Heart left ventricle (tissue), 16 donors: ENCODE measurements at regions not wholly inside any gene's neighbourhood (a gene's known extent, or its start where the extent isn't known, plus 50 kb on each side); places are given as distances from the start of the nearest gene placed in this dataset.

Source experiments
- ATAC-seq, 4 donors: fragments of 200-7000 bp; cut with Tn5 transposase; one replicate each; pipeline ENCODE4 v1.9.1; 2020 to 2022; ENCODE audit warnings: moderate library complexity in 4 of 4, mild to moderate bottlenecking in 3 of 4, moderate number of reproducible peaks in 1 of 4
- DNase-seq, 5 donors: peaks; one replicate each; pipeline ENCODE4 v3.0.0-alpha.2; 2020
- H3K27ac ChIP-seq, 12 donors: fragments of 200-600 bp; sonication (generic) in 4 of 12; one replicate each; pipeline versions ENCODE4 v1.5.0 to v1.8.0; 2016 to 2022; ENCODE audit warnings: mild to moderate bottlenecking in 2 of 12
- H3K27me3 ChIP-seq, 9 donors: fragments of 200-600 bp; sonication (generic) in 2 of 9; one replicate each; pipeline versions ENCODE4 v1.5.1 to v1.8.0; 2016 to 2022; ENCODE audit warnings: mild to moderate bottlenecking in 3 of 9
- H3K36me3 ChIP-seq, 9 donors: fragments of 200-600 bp; sonication (generic) in 2 of 9; one replicate each; pipeline versions ENCODE4 v1.5.0 to v1.8.0; 2018 to 2022; ENCODE audit warnings: mild to moderate bottlenecking in 2 of 9
- H3K4me1 ChIP-seq, 12 donors: fragments of 200-600 bp; sonication (generic) in 4 of 12; one replicate each; pipeline versions ENCODE4 v1.5.0 to v1.8.0; 2016 to 2022; ENCODE audit warnings: mild to moderate bottlenecking in 3 of 12
- H3K4me3 ChIP-seq, 12 donors: fragments of 200-600 bp; sonication (generic) in 4 of 12; one replicate each; pipeline versions ENCODE4 v1.5.0 to v1.8.0; 2017 to 2022; ENCODE audit warnings: mild to moderate bottlenecking in 9 of 12, moderate library complexity in 4 of 12
- H3K9me3 ChIP-seq, 12 donors: fragments of 200-600 bp; sonication (generic) in 4 of 12; one replicate each; pipeline versions ENCODE4 v1.5.0 to v1.8.0; 2016 to 2022; ENCODE audit warnings: mild to moderate bottlenecking in 1 of 12
- CTCF ChIP-seq, 12 donors: fragments of 200-600 bp; sonication (generic) in 4 of 12; IDR thresholded peaks; one replicate each; pipeline versions ENCODE4 v1.5.0 to v1.8.0; 2018 to 2022; ENCODE audit warnings: antibody characterized with exemption in 12 of 12, mild to moderate bottlenecking in 5 of 12
- POLR2A ChIP-seq, 2 donors: fragments of 450-650 bp; IDR thresholded peaks; one replicate each; pipeline ENCODE4 v1.6.1; 2017; ENCODE audit warnings: antibody characterized with exemption in 2 of 2, mild to moderate bottlenecking in 2 of 2, moderate library complexity in 2 of 2
- WGBS, 4 donors: extraction: QIAGEN DNeasy Blood & Tissue Kit in 2 of 4; methylation state at CpG; one replicate each; pipeline versions ENCODE4 v1.1.5 to v1.1.7; 2013 to 2018; 5-methylcytosine and 5-hydroxymethylcytosine counted together
- intact Hi-C, 10 donors: fragments of 100-400 bp; cut with DNase I; formaldehyde crosslinking; loops; one replicate each; pipeline versions ENCODE4 v1.11.1 to v1.14.2; 2022
- donor health status: ischemic (EF 13 %, LVEDD 7.1; RV severe dilation, severe dysfunction).
- donor health status: healthy with polysubstance abuse.
- donor health status: DM: no; HTN: yes; CAD: no.
- donor health status: DM: no; HTN: no; CAD: no.
- donor health status: ischemic (EF 25% LVEDD 6.9; RV normal size, moderate dysfunction).
- donor health status: ischemic (EF 25% LVEDD 5.7; RV mildly dilated, moderate dysfunction).
- donor health status: healthy.
- donor health status: DM: yes; HTN: yes; CAD: no.
- donor health status: ischemic (EF 35%, LVEDD 5.7; RV mildly dilated, moderate dysfunction).
- donor health status: nonischemic (EF 11% LVEDD 7.7; RV severe dilation, severe dysfunction).
- donor health status: DM: yes; HTN: yes; CAD: no.
- donor health status: PGD.
- donor health status: ischemic (EF 29% LVEDD 5.4; RV normal size, mild dysfunction).
- donor health status: nonischemic (EF 23%, LVEDD 6.1; RV moderate dilation, normal function).

DNA sequence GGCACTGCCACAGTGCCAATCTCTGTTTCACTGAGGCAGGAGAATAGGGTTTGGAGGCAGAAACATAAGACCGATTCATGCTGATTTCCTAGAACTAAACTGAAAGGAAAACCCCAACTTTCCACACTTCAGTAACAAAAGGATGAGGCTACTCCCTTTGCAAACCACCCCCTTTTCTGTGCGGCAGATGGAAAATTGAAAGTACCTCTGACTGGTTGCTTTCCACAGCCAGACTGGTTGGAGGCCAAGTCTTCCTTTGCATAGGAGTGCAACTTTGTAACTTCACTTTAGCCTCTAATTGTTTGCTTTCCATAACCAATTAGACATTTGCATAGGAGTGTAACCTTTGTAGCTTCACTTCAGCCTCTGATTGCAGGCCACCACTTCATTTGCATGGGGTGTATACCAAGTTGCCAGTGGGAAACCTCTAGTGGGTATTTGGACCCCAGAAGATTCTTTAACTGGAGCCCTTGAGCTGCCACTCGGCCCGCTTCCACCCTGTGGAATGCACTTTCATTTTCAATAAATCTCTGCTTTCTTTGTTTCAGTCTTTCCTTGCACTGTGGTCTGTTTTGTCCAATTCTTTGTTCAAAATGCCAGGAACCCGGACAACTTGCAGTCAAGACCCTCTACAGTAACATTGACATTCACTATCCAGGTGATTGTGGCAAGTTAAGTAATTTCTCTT lies 252.0 kb downstream of the UTP18 start:
- TF ChIP-seq POLR2A (IDR thresholded peaks at IDR 0.05) (no peak), CTCF (IDR thresholded peaks at IDR 0.05) (no peak)
- DNase-seq (no peak), ATAC-seq (no peak)
- Histone ChIP-seq H3K9me3 (no peaks in the 10 kb centered on the region), H3K4me3 (no peak overlapping the region), H3K4me1 (no peaks in the 10 kb centered on the region), H3K27me3 (peaks cover 0 to 5% (median 0%) of the 10 kb centered on the region in 9 donors), H3K27ac (no peak overlapping the region), H3K36me3 (no peaks in the 10 kb centered on the region)
- WGBS, 4 donors, result 82 to 85% (median 84%) methylated on average over 5 of the region's 5 CpGs
- intact Hi-C loops, result loop anchor here in 1 of 10 donors (10.0 kb wide), 1 partner anchor 62 kb away; no protein-coding TSS in a partner anchor

DNA sequence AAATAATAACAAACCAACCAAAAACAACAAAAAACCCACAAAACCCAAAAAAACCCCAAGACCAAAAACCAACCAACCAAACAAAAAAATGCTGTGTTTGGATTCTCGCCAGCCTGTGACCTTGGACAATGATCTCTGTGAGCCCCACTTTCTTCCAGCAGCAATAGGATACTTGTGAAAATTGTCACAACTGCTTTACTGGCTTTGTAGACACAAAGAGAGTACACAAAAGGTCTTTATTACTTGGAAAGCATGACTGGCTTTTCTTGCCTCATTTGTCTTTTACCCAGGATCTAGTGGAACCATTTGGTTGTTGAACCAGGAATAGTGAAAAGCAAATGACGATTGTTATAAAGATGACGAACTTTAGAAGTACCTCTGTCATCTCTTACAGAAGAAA lies 256.6 kb downstream of the UTP18 start:
- Histone ChIP-seq H3K9me3 (no peaks in the 10 kb centered on the region), H3K27me3 (peaks cover 0 to 7% (median 0%) of the 10 kb centered on the region in 9 donors), H3K4me3 (no peak overlapping the region), H3K36me3 (no peaks in the 10 kb centered on the region), H3K4me1 (no peaks in the 10 kb centered on the region), H3K27ac (no peak overlapping the region)
- no peak for DNase-seq
- no peak for TF ChIP-seq CTCF (IDR thresholded peaks at IDR 0.05)
- TF ChIP-seq POLR2A (IDR thresholded peaks at IDR 0.05), result no peak
- 65 to 82% (median 75%) methylated on average over 3 of the region's 3 CpGs for WGBS, 4 donors
- no peak for ATAC-seq
- intact Hi-C loops, result loop anchor here in 1 of 10 donors (10.0 kb wide), 1 partner anchor 58 kb away; no protein-coding TSS in a partner anchor

GRCh38 chr17:51524524-51524923 lies 264.2 kb downstream of the UTP18 start:
- peaks cover 0 to 14% (median 0%) of the 10 kb centered on the region in 12 donors for H3K9me3 ChIP-seq
- H3K27me3 ChIP-seq, result peaks cover 0 to 12% (median 0%) of the 10 kb centered on the region in 9 donors
- ATAC-seq, result no peak
- no peak for DNase-seq
- H3K27ac ChIP-seq, result no peak overlapping the region
- intact Hi-C loops, result no loop called here
- no peaks in the 10 kb centered on the region for H3K36me3 ChIP-seq
- H3K4me1 ChIP-seq, result no peaks in the 10 kb centered on the region
- H3K4me3 ChIP-seq, result no peak overlapping the region
- no peak for TF ChIP-seq POLR2A (IDR thresholded peaks at IDR 0.05)
- no peak for TF ChIP-seq CTCF (IDR thresholded peaks at IDR 0.05)
- WGBS, 4 donors, result 76 to 84% (median 81%) methylated on average over 1 of the region's 1 CpG

- no peak for ATAC-seq
- H3K4me3 ChIP-seq, result no peak overlapping the region
- no peaks in the 10 kb centered on the region for H3K4me1 ChIP-seq
- no peak for DNase-seq
- peaks cover 0 to 10% (median 0%) of the 10 kb centered on the region in 9 donors for H3K27me3 ChIP-seq
- H3K36me3 ChIP-seq, result no peaks in the 10 kb centered on the region
- H3K9me3 ChIP-seq, result peaks cover 0 to 14% (median 0%) of the 10 kb centered on the region in 12 donors
- intact Hi-C loops, result no loop called here
- no peak overlapping the region for H3K27ac ChIP-seq
- TF ChIP-seq POLR2A (IDR thresholded peaks at IDR 0.05) (no peak), CTCF (IDR thresholded peaks at IDR 0.05) (no peak)
Measured at GRCh38 chr17:51526507-51526906, 266.2 kb downstream of the UTP18 start.
